ENCODE measurements at regions not wholly inside any gene's neighbourhood (a gene's known extent, or its start where the extent isn't known, plus 50 kb on each side); places are given as distances from the start of the nearest gene placed in this dataset.

GRCh38 chr1:157407367-157407766 lies 144.9 kb downstream of the FCRL5 start:
- ATAC-seq = no peak
- ChIA-PET CTCF (no interaction called here), POLR2A (no interaction called here)
- Mint-ChIP-seq H3K27ac (no peak overlapping the region), H3K27me3 (ENCODE audit: low read depth) (peaks cover 12% of the 10 kb centered on the region), H3K36me3 (no peaks in the 10 kb centered on the region), H3K4me3 (no peak overlapping the region), H3K9me3 (no peaks in the 10 kb centered on the region), H3K4me1 (peaks cover 30% of the 10 kb centered on the region)
- DNase-seq (ENCODE audit: low spot score) = no peak
- no peak for TF ChIP-seq FOXP4 (CRISPR knock-in tag; IDR thresholded peaks at IDR 0.05)
- no peak for TF ChIP-seq ZNF138 (CRISPR knock-in tag; conservative IDR thresholded peaks at IDR 0.05)
- TF ChIP-seq ATF1 (CRISPR knock-in tag; IDR thresholded peaks at IDR 0.05) = no peak
- TF ChIP-seq GABPB1 (CRISPR knock-in tag; IDR thresholded peaks at IDR 0.05) = no peak
- TF ChIP-seq ZSCAN18 (CRISPR knock-in tag; IDR thresholded peaks at IDR 0.05) = no peak
- TF ChIP-seq ESRRA (CRISPR knock-in tag; IDR thresholded peaks at IDR 0.05; ENCODE audit: borderline replicate concordance) = no peak
- TF ChIP-seq ZNF232 (CRISPR knock-in tag; IDR thresholded peaks at IDR 0.05) = no peak
- no peak for TF ChIP-seq ATF3 (CRISPR knock-in tag; conservative IDR thresholded peaks at IDR 0.05)
- no peak for TF ChIP-seq FOXK1 (CRISPR knock-in tag; IDR thresholded peaks at IDR 0.05)
- TF ChIP-seq RELA (CRISPR knock-in tag; IDR thresholded peaks at IDR 0.05; ENCODE audit: borderline replicate concordance) = no peak
- no peak for TF ChIP-seq ZNF671 (CRISPR knock-in tag; IDR thresholded peaks at IDR 0.05)
- no peak for TF ChIP-seq TEAD4 (CRISPR knock-in tag; IDR thresholded peaks at IDR 0.05)
- no peak for TF ChIP-seq ZNF121 (CRISPR knock-in tag; IDR thresholded peaks at IDR 0.05)
- TF ChIP-seq PRDM15 (CRISPR knock-in tag; IDR thresholded peaks at IDR 0.05) = no peak
- TF ChIP-seq ATF6 (CRISPR knock-in tag; IDR thresholded peaks at IDR 0.05) = no peak
- TF ChIP-seq IRF1 (CRISPR knock-in tag; IDR thresholded peaks at IDR 0.05) = no peak
- no peak for TF ChIP-seq ZNF281 (CRISPR knock-in tag; IDR thresholded peaks at IDR 0.05)
- no peak for TF ChIP-seq JUN (CRISPR knock-in tag; IDR thresholded peaks at IDR 0.05)
- no peak for TF ChIP-seq CREM (CRISPR knock-in tag; IDR thresholded peaks at IDR 0.05)
- no peak for TF ChIP-seq ELF4 (CRISPR knock-in tag; IDR thresholded peaks at IDR 0.05; ENCODE audit: low read depth)

All from WTC11 (cell line).